Subcutaneous abdominal adipose tissue (tissue), 5 donors: ENCODE measurements at regions not wholly inside any gene's neighbourhood (a gene's known extent, or its start where the extent isn't known, plus 50 kb on each side); places are given as distances from the start of the nearest gene placed in this dataset.
"Not testable (repeated sequence)": the region's sequence is repeated elsewhere in the genome, so short reads cannot be mapped to it uniquely, and the experiment has no call there.

Source experiments
- H3K27ac ChIP-seq: one replicate; pipeline ENCODE4 v1.7.0; 2013; ENCODE audit warnings: low read depth, mild to moderate bottlenecking, inconsistent platforms, low read length, moderate library complexity
- H3K27me3 ChIP-seq, 5 donors: one replicate each; pipeline ENCODE4 v1.7.0; 2013; ENCODE audit warnings: low read length in 5 of 5, inconsistent platforms in 1 of 5; ENCODE audit not compliant: control insufficient read depth in 5 of 5, insufficient read depth in 4 of 5
- H3K36me3 ChIP-seq, 5 donors: one replicate each; pipeline ENCODE4 v1.7.0; 2013; ENCODE audit warnings: low read length in 5 of 5; ENCODE audit not compliant: control insufficient read depth in 5 of 5, insufficient read depth in 5 of 5
- H3K4me1 ChIP-seq, 5 donors: one replicate each; pipeline ENCODE4 v1.7.0; 2013; ENCODE audit warnings: low read length in 5 of 5, mild to moderate bottlenecking in 3 of 5, moderate library complexity in 1 of 5; ENCODE audit not compliant: control insufficient read depth in 5 of 5, insufficient read depth in 5 of 5
- H3K4me3 ChIP-seq, 5 donors: one replicate each; pipeline ENCODE4 v1.7.0; 2013; ENCODE audit warnings: low read length in 5 of 5, low read depth in 1 of 5
- H3K9ac ChIP-seq, 5 donors: one replicate each; pipeline ENCODE4 v1.7.0; 2013; ENCODE audit warnings: low read length in 5 of 5, mild to moderate bottlenecking in 4 of 5, moderate library complexity in 3 of 5
- H3K9me3 ChIP-seq, 5 donors: one replicate each; pipeline ENCODE4 v1.7.0; 2013; ENCODE audit warnings: low read length in 5 of 5; ENCODE audit not compliant: control insufficient read depth in 5 of 5
- donor health status: healthy.
- donor health status: healthy.
- donor health status: healthy.
- donor health status: healthy.
- donor health status: healthy.

DNA sequence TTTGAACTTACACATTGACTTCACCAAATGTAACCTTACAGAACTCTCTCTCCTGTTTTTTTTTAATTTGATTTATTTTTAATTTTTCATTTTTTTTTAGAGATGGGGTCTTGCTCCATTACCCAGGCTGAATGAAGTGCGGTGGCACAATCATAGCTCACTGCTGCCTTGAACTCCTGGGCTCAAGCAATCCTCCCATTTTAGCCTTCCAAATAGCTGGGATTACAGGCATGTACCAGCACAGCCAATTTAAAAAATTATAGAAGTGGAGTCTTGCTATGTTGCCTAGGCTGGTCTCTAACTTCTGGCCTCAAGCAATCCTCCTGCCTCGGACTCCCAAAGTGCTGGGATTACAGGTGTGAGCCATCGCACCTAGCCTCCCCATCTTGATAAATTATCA is 2889.7 kb upstream of the OR11H1 start:
- not testable (repeated sequence) for H3K9ac ChIP-seq, H3K4me3 ChIP-seq, H3K27ac ChIP-seq, H3K4me1 ChIP-seq, H3K27me3 ChIP-seq, H3K36me3 ChIP-seq
- H3K9me3 ChIP-seq, result peaks cover 0 to 21% (median 11%) of the 10 kb centered on the region in 5 donors
